ENCODE measurements at regions not wholly inside any gene's neighbourhood (a gene's known extent, or its start where the extent isn't known, plus 50 kb on each side); places are given as distances from the start of the nearest gene placed in this dataset.

DNA sequence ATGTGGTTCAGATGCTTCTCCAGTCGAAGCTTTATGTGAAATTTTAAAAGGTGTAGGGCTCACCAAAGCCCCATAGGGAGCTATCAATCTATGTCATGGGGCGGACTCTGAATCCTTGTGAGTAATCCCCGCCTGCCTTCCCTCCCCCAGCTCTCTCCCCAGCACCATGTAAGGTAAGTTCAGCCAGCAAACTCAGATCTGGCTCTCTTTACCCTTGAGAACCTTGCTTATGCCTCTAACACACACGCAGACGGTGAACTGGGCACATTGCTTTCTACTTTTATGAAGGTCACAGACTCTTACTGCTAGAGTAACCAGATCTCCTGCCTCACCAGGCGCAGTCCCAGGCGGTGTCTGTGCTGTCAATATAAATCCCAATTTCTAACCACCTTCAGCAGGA is 82.6 kb upstream of the CNKSR3 start:
- Histone ChIP-seq H3K4me1 (replicated peaks in 1 of 2) (no peaks in the 10 kb centered on the region), H3K27me3 (no peaks in the 10 kb centered on the region), H3K27ac (no peak overlapping the region), H3K4me3 (no peak overlapping the region), H3K36me3 (replicated peaks in 1 of 2) (no peaks in the 10 kb centered on the region), H3K9me3 (replicated peaks in 1 of 3) (no peaks in the 10 kb centered on the region)
- no peak for DNase-seq
- WGBS, 4 donors, result 66 to 76% (median 69%) methylated on average over 7 of the region's 7 CpGs
- TF ChIP-seq, protein P1, sequence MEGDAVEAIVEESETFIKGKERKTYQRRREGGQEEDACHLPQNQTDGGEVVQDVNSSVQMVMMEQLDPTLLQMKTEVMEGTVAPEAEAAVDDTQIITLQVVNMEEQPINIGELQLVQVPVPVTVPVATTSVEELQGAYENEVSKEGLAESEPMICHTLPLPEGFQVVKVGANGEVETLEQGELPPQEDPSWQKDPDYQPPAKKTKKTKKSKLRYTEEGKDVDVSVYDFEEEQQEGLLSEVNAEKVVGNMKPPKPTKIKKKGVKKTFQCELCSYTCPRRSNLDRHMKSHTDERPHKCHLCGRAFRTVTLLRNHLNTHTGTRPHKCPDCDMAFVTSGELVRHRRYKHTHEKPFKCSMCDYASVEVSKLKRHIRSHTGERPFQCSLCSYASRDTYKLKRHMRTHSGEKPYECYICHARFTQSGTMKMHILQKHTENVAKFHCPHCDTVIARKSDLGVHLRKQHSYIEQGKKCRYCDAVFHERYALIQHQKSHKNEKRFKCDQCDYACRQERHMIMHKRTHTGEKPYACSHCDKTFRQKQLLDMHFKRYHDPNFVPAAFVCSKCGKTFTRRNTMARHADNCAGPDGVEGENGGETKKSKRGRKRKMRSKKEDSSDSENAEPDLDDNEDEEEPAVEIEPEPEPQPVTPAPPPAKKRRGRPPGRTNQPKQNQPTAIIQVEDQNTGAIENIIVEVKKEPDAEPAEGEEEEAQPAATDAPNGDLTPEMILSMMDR (IDR thresholded peaks at IDR 0.05), result no peak
- TF ChIP-seq POLR2A (IDR thresholded peaks at IDR 0.05), result no peak
- intact Hi-C loops (cut with DNase I), result no loop called here

DNA sequence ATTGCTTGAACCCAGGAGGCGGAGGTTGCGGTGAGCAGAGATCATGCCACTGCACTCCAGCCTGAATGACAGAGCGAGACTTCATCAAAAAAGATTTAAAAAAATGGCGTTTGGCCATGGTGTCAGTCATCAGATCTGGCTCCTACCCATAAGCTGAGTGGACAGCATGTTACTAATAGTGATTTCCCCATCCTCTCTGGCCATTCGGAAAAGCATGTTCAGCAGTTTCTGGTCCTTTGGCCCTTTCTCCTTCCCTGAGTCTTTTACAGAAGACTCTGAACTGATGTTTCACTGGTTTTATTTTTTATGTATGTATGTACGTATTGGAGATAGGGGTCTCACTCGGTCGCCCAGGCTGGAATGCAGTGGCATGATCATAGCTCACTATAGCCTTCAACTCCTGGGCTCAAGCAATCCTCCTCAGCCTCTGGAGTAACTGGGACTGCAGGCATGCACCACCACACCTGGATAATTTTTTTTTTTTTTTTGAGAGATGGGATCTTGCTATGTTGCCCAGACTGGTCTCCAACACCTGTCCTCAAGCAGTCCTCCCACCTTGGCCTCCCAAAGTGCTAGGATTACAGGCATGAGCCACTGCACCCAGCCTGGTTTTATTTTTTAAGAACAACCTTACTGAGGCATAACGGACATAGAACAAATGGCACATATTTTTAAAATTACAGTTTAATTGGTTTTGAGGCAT is 84.2 kb upstream of the CNKSR3 start:
- no peak for DNase-seq
- intact Hi-C loops (cut with DNase I), result no loop called here
- WGBS, 4 donors, result 85 to 90% (median 88%) methylated on average over 9 of the region's 9 CpGs
- Histone ChIP-seq H3K9me3 (replicated peaks in 1 of 3) (no peaks in the 10 kb centered on the region), H3K36me3 (replicated peaks in 1 of 2) (no peaks in the 10 kb centered on the region), H3K4me1 (replicated peaks in 1 of 2) (no peaks in the 10 kb centered on the region), H3K27me3 (no peaks in the 10 kb centered on the region), H3K27ac (no peak overlapping the region), H3K4me3 (no peak overlapping the region)
- TF ChIP-seq, protein P1 (IDR thresholded peaks at IDR 0.05), result no peak
- TF ChIP-seq POLR2A (IDR thresholded peaks at IDR 0.05), result no peak

DNA sequence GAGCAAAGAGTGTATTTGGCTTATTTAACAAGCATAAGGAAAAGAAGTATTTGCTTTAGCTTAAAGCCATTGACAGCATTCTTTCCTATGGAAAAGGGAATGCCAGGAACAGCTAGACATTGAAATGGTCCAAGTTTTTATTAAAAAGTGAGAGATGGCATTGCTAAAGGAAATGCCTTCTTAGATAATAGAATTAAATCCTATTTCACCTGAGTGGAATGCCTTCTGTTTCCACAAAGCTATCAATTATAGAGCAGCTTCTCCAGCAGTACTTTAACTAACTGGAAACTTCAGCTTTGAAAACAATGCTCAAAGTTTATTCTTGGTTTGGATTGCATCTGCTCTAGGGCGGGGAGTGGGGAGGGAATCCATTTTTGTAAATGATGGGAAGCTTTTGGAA is 85.1 kb upstream of the CNKSR3 start:
- Histone ChIP-seq H3K36me3 (replicated peaks in 1 of 2) (no peaks in the 10 kb centered on the region), H3K4me3 (no peak overlapping the region), H3K4me1 (replicated peaks in 1 of 2) (no peaks in the 10 kb centered on the region), H3K27me3 (no peaks in the 10 kb centered on the region), H3K9me3 (replicated peaks in 1 of 3) (no peaks in the 10 kb centered on the region), H3K27ac (no peak overlapping the region)
- TF ChIP-seq POLR2A (IDR thresholded peaks at IDR 0.05), result no peak
- TF ChIP-seq, protein P1 (IDR thresholded peaks at IDR 0.05), result no peak
- WGBS, 4 donors, result 88 to 100% (median 94%) methylated on average over 1 of the region's 1 CpG
- intact Hi-C loops (cut with DNase I), result no loop called here
- no peak for DNase-seq

DNA sequence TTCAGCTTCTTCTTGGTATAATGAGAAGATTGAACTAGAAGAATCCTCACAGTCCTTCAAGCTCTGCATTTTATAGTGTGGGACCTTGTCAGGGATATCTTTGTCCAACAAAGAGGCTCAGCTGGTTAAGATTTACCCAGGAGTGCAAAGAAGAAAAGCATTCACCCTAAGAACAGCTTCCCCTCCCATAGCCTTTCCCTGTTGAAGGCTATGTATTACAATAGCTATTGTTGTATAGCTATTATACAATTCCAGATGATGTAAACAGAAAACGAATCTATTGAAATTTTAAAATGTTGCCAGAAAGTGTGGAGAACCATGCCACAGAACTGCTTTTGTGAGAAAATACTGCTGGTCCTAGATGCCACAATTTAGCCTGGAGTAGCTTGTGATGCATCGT is 85.5 kb upstream of the CNKSR3 start:
- Histone ChIP-seq H3K36me3 (replicated peaks in 1 of 2) (no peaks in the 10 kb centered on the region), H3K4me1 (replicated peaks in 1 of 2) (no peaks in the 10 kb centered on the region), H3K27me3 (no peaks in the 10 kb centered on the region), H3K4me3 (no peak overlapping the region), H3K9me3 (replicated peaks in 1 of 3) (no peaks in the 10 kb centered on the region), H3K27ac (no peak overlapping the region)
- DNase-seq, result no peak
- intact Hi-C loops (cut with DNase I), result no loop called here
- TF ChIP-seq, protein P1 (IDR thresholded peaks at IDR 0.05), result no peak
- no peak for TF ChIP-seq POLR2A (IDR thresholded peaks at IDR 0.05)
- WGBS, 4 donors, result 80 to 92% (median 86%) methylated on average over 2 of the region's 2 CpGs
